ENCODE measurements at regions not wholly inside any gene's neighbourhood (a gene's known extent, or its start where the extent isn't known, plus 50 kb on each side); places are given as distances from the start of the nearest gene placed in this dataset.

DNA sequence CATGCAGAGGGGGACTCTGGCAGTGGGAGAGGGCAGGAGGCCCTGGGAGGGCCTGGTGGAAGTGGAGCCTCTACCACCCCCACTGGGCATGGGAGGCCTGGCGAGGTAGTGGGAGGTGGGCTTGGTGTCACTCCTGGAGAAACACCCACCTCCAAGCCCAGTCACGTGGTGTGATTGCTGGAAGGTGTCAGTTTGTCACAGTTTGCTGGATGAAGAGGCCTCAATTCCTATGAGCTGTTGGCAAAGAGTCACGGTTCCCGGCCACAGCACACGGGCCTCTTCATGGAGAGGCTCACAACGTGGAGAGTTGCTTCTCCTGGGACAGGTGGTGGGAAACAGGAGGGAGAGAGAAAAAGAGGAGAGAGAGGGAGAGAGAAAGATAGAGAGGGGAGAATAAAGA, 684.1 kb upstream of the ARGLU1 start:
- Histone ChIP-seq H3K4me3 (no peak overlapping the region), H3K4me1 (no peaks in the 10 kb centered on the region), H3K36me3 (no peaks in the 10 kb centered on the region), H3K27ac (no peak overlapping the region), H3K9me3 (no peaks in the 10 kb centered on the region), H3K27me3 (no peaks in the 10 kb centered on the region)
- 49 to 70% (median 65%) methylated on average over 6 of the region's 6 CpGs for WGBS, 5 donors
- intact Hi-C loops (cut with DNase I; ENCODE audit: low total_unique reads) = no loop called here
- TF ChIP-seq POLR2A (IDR thresholded peaks at IDR 0.05) = no peak
- TF ChIP-seq EP300 (IDR thresholded peaks at IDR 0.05) = no peak
- TF ChIP-seq CTCF (IDR thresholded peaks at IDR 0.05) = no peak
- TF ChIP-seq POLR2AphosphoS5 (IDR thresholded peaks at IDR 0.05) = no peak
- no peak for DNase-seq

DNA sequence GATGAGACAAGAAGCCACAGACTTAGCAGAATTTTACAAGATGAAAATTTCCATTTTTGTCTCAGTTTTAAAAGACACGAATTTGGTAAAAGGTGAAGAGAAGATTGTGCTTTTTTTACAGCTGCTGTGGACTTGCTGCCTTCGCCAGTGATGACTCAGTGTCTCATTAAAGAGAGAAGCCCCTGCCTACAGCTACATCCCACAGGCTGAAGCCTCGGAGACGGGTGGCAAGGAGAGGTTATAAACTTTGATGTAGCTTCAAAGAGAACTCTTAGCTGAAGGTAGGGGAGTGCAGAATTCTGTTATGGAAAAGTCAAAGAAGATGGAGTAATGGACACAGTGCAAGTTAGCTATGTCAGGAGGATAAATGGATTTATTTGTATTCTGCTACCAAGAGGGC, 683.4 kb upstream of the ARGLU1 start:
- TF ChIP-seq CTCF (IDR thresholded peaks at IDR 0.05) (no peak), POLR2A (IDR thresholded peaks at IDR 0.05) (no peak), EP300 (IDR thresholded peaks at IDR 0.05) (no peak), POLR2AphosphoS5 (IDR thresholded peaks at IDR 0.05) (no peak)
- Histone ChIP-seq H3K4me3 (no peak overlapping the region), H3K4me1 (no peaks in the 10 kb centered on the region), H3K27ac (no peak overlapping the region), H3K36me3 (no peaks in the 10 kb centered on the region), H3K27me3 (no peaks in the 10 kb centered on the region), H3K9me3 (no peaks in the 10 kb centered on the region)
- DNase-seq = no peak
- WGBS, 5 donors = 76 to 90% (median 84%) methylated on average over 4 of the region's 4 CpGs
- intact Hi-C loops (cut with DNase I; ENCODE audit: low total_unique reads) = no loop called here

- DNase-seq = no peak
- no peaks in the 10 kb centered on the region for H3K4me1 ChIP-seq
- TF ChIP-seq POLR2AphosphoS5 (IDR thresholded peaks at IDR 0.05) = no peak
- 65 to 74% (median 70%) methylated on average over 4 of the region's 4 CpGs for WGBS, 5 donors
- H3K9me3 ChIP-seq = no peaks in the 10 kb centered on the region
- H3K27me3 ChIP-seq = no peaks in the 10 kb centered on the region
- H3K4me3 ChIP-seq = no peak overlapping the region
- no peak overlapping the region for H3K27ac ChIP-seq
- no peaks in the 10 kb centered on the region for H3K36me3 ChIP-seq
- intact Hi-C loops (cut with DNase I; ENCODE audit: low total_unique reads) = no loop called here
Measured at GRCh38 chr13:107250628-107251027, 682.7 kb upstream of the ARGLU1 start.

GRCh38 chr13:107244241-107244640, 676.3 kb upstream of the ARGLU1 start:
- no peaks in the 10 kb centered on the region for H3K27me3 ChIP-seq
- WGBS, 5 donors = 79 to 90% (median 82%) methylated on average over 2 of the region's 2 CpGs
- intact Hi-C loops (cut with DNase I; ENCODE audit: low total_unique reads) = no loop called here

More at GRCh38 chr13:107244241-107244640, 676.3 kb upstream of the ARGLU1 start:
- no peaks in the 10 kb centered on the region for H3K36me3 ChIP-seq
- TF ChIP-seq CTCF (IDR thresholded peaks at IDR 0.05) (no peak), POLR2A (IDR thresholded peaks at IDR 0.05) (no peak), EP300 (IDR thresholded peaks at IDR 0.05) (no peak), POLR2AphosphoS5 (IDR thresholded peaks at IDR 0.05) (no peak)
- no peak overlapping the region for H3K4me3 ChIP-seq
- no peaks in the 10 kb centered on the region for H3K9me3 ChIP-seq
- no peak for DNase-seq
- H3K4me1 ChIP-seq = no peaks in the 10 kb centered on the region
- no peak overlapping the region for H3K27ac ChIP-seq
